ENCODE measurements at regions not wholly inside any gene's neighbourhood (a gene's known extent, or its start where the extent isn't known, plus 50 kb on each side); places are given as distances from the start of the nearest gene placed in this dataset.
"Not testable (repeated sequence)": the region's sequence is repeated elsewhere in the genome, so short reads cannot be mapped to it uniquely, and the experiment has no call there.

DNA sequence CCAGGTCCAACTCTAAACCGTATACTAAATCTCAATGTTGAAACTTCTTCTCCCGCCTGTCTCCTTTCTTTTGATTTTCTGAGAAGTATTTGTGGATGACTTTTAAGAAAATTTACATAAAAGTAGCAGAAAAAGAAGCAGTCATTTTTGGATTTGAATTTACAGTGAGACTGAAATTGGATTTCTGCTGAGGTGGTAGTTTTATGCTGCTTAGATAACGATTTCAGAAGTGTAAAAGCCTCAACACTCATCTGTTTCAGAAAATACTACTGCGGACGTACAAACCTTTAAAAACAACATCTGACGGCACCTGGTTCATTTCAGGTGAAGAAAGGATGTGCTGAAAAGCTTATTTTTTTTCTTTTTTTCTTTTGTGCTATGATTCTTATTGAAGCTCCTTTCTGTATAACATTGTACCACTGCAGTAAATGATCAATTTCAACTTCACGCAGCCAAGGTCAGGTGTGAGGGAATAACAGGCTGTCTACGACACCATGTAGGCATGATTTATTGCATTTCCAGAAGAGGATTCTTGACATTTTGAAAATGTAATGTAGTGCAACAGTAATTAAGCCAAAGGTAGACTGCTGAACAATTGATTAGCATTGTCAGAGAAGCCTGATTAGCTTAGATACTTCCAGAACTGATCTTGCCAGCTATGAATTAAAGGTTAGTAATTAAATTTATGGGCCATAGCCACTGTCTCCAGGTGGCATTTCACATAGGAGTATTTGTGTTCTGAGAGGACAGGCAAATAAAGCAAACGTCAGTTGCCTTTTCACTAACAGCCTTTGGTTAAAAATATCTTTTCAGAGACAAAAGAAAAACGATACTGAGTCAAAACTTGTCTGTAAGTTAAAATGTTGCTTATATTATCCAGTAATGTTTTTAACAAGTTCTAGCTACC lies 134.6 kb upstream of the KBTBD8 start:
- DNase-seq = no peak

DNA sequence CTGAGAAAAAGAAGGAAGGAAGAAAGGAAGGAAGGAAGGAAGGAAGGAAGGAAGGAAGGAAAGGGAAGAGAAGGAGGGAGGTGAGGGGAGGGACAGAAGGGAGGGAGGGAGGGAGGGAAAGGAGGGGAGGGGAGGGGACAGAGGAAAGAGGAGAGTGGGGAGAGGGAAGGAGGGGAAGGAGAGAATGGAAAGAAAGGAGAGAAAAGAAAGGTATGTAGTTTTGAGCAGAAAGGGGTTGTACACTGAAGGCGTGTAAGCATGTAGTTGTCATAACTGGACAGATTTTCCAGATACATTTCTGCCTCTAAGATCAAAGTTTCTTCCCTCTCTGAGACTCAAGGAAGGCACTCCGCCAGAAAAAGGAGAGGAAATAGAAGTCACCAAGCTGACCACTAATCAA lies 113.4 kb upstream of the KBTBD8 start:
- no peak for DNase-seq

DNA sequence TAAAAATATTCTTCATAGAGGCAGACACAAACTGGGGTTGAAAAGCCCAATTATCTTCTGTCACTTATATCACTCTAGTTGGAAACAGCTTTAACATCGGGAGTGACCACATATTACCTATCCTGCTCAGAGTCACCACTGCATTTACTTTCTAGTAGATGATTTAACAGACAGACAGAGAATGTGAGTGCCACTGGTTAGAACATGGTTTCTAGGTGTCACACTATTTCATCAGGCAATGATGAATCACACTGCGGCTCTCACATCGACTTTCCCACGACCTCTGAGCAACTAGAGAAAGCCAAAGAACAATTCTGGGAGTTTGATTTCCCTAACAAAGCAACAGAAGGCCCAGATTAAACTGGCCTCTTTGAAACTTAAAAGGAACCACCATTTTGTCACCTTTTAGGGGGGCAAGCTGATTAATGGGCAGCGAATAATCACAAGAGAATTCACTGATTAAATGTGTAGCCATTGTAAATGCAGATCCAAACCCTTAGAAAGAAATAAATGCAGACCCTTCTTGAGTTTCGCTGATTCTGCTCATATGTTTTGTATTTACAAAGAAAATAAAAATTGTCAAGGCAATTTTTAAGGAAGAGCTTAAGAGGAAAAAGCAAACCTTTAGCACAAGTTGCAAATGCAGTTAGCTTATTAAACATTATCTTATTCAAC lies 112.6 kb upstream of the KBTBD8 start:
- no peak for DNase-seq

- DNase-seq = no peak
These were observed 108.2 kb upstream of the KBTBD8 start for GRCh38 chr3:66889750-66890494.

DNA sequence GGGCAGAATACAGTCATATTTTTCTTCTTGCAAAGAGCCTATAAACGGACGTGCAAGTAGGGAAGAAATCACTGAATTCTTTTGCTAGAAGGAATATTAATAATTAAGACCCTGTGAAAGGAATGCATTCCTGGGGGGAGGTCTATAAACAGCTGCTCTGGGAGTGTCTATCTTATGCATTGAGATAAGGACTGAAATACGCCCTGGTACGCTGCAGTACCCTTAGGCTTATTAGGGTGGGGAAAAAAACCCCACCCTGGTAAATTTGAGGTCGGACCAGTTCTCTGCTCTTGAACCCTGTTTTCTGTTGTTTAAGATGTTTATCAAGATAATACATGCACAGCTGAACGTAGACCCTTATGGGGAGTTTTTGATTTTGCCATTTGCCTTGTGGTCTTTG lies 100.0 kb upstream of the KBTBD8 start:
- DNase-seq = no peak

DNA sequence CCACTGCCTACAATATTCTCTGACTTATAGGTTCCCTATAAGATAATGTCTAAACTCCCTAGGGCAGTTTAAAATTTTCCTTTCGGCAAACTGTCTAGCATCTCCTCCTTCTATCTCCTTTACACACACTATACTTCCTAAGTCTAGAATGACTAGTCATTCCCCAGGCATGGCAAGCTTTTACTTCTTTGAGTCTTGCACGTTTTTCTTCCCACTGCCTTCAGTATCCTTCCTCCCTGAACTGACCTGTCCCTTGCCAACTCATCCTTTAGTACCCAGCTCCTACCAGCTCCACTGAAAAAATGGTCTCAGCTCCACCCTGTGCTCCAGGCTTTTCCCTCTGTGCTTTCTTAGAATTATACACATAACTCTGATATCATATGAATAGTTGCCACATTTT lies 93.8 kb upstream of the KBTBD8 start:
- DNase-seq = no peak

GRCh38 chr3:66904831-66905493 lies 93.1 kb upstream of the KBTBD8 start:
- no peak for DNase-seq

DNA sequence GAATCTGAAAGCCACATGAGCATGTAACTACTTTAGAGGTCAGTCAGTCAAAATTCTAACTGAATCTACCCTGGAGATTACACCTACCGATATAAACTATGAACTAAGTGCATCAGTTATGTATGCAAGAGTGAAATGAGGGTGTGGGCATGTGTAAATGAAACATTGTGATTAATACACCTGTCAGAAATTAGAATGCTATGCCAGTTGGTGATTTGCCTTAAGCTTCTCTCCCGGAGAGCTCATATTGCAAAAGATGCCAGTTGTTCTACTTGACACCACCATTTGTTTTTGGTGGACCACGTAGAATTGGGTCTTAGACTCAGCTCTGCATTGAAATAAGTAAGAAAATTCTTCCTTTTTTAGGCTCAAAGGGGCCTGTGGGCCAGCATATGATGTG lies 91.0 kb upstream of the KBTBD8 start:
- no peak for DNase-seq

- DNase-seq = no peak
These were observed 87.6 kb upstream of the KBTBD8 start for GRCh38 chr3:66910266-66911055.

DNA sequence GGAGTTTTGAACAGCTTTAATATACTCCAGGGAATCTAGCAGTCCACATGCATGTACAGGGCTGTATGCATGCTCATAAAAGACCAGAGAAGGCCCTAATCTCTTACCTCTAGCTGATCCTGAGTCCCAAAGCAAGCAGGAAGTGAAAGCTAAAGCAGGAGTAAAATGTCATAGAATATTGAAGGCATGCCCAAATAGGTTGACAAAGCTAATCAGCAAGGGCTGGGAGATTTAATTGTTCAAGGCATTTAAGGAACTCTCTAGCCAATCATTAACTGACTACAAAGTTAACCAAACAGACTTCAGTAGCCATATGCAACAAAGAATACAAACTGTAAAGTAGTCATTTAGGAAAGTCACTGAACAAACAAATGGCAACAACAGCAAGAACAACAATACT lies 85.8 kb upstream of the KBTBD8 start:
- no peak for DNase-seq

DNA sequence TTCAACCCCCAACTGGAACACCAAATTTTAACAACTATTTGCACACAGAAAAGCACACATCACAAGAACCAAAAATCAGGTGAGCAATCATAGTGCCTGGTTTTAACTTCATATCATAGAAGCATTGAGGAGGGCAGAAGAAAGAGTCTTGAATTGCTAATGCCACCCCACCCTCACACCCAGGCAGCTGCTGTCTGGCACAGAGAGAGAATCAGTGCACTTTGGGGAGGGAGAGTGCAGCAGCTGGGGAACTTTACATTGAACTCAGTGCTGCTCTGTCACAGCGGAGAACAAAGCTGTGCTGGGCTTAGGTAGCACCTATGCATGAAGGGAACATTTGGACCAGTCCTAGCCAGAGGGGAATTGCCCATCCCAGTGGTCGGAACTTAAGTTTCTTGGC lies 76.0 kb upstream of the KBTBD8 start:
- DNase-seq = no peak

DNA sequence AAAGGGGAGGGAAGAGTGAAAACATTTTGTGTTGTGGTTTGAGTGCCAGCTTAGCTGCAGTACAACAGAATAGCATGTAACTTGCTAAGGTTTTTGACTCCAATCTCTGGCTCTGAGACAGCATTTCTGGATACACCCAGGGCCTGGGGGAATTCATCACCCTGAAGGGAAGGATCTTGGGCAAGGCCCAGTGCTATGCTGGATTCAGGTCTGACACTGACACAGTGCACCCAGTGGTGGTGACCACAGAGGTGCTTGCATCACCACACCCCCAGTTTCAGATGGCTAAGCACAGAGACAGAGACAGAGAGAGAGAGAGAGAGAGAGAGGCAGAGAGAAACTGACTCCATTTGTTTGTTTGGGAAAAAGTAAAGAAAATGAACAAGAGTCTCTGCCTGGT lies 74.1 kb upstream of the KBTBD8 start:
- DNase-seq = no peak

- DNase-seq = no peak
These were observed 69.9 kb upstream of the KBTBD8 start for GRCh38 chr3:66928252-66928651.

GRCh38 chr3:66931291-66931690 lies 66.8 kb upstream of the KBTBD8 start:
- DNase-seq = no peak

- DNase-seq = no peak
These were observed 66.4 kb upstream of the KBTBD8 start for GRCh38 chr3:66931699-66932098.

DNA sequence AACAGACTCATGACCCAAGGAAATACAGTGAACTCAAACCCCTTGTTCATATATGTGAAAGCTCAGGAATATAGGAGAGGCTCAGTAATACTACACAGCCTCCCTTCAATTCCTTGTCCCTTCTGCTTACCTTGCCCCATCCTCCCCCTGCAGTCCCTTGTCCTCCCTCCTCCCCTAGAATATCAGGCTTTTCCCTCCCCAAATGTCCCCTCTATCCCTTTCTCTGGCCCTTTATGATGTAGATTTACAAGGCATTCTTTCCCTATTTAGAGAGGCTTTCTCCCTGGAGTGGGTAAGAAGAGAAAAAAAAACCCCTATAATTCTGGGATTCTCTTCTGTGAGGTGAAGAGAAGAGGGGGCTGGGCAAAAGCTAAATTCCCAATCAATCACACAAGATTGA lies 64.9 kb upstream of the KBTBD8 start:
- no peak for DNase-seq

- no peak for DNase-seq
These were observed 64.1 kb upstream of the KBTBD8 start for GRCh38 chr3:66934041-66934440.

DNA sequence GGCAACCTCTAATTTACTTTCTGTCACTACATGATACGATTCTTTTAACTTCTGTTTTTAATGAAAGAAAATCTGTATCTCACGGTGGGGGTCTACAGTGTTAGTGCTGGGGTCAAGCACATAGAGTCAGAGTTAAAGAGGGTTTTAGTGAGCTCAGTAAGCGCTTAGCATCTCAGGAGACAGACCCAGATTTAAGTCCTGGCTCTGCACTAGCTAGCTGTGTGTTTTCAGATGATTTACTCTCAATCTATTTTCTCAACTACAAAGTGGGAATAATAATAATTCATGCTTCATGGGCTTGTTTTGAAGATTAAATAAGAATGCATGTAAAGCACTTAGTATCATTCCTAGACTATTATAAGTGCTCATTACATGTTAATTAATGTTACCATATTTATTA lies 63.4 kb upstream of the KBTBD8 start:
- no peak for DNase-seq

DNA sequence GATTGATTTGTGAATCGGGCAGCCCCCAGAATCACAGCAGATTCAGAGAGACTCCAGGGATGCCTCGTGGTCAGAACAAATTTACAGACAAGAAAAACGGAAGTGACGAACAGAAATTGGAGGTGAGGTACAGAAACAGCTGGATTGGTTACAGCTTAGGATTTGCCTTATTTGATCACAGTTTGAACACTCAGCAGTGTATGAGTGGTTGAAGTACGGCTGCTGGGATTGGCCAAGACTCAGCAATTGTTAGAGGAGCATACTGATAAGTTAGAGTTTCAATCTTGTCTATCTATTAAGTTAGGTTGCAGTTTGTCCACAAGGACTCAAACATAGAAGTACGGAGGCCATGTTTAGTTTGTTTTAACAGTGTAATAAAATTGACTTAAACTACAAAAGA lies 61.1 kb upstream of the KBTBD8 start:
- DNase-seq = not testable (repeated sequence)

DNA sequence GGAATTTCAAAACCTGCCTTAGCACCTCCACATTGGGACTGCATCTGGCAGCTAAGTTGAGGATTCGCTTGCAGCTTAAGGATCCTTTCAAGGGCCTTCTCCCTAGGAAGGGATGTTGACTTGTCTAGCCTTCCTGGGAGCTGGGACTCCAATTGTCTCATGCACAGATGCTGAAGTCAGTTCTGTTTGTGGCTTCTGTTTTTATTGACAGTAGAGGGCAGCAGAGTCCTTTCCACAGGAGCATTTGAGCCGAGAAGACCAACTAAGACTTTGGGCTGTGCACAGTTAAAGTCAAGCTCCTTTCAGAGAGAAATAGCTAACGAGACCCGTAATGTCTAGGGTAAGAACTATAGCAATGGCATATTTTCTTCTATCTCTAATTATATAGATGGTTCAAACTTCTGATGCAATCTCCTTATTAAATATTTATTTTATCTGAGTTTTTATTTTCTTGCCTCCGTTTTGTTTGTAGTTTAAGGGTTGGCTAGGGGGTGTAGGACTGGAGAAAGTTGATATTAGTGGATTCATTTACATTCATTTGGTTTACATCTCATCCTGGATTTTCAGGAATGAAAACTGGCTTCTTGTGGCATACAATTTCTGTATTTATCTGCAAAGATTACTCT lies 59.7 kb upstream of the KBTBD8 start:
- no peak for DNase-seq

GRCh38 chr3:66948041-66948440 lies 50.1 kb upstream of the KBTBD8 start:
- DNase-seq = no peak

Measured in stimulated activated naive CD4-positive, alpha-beta T cell treated with Interleukin-2 at 50 U/mL for 16 hours (primary cell).